SU-DHL-6 (cell line): ENCODE measurements at regions not wholly inside any gene's neighbourhood (a gene's known extent, or its start where the extent isn't known, plus 50 kb on each side); places are given as distances from the start of the nearest gene placed in this dataset.

Experiments
- CTCF ChIP-seq: fragments of 200-600 bp; sonication (generic); IDR thresholded peaks from one replicate; pipeline ENCODE4 v1.5.1; 2017; ENCODE audit warnings: antibody characterized with exemption, mild to moderate bottlenecking, low read length, moderate library complexity; ENCODE audit not compliant: insufficient read depth, poor library complexity, severe bottlenecking
- EZH2phosphoT487 ChIP-seq: fragments of 200-600 bp; sonication (generic), shearing (Covaris generic); conservative IDR thresholded peaks from 2 replicates; pipeline ENCODE4 v1.6.1; 2018; ENCODE audit warnings: mild to moderate bottlenecking, antibody characterized with exemption, low read length, moderate library complexity, mixed read lengths

DNA sequence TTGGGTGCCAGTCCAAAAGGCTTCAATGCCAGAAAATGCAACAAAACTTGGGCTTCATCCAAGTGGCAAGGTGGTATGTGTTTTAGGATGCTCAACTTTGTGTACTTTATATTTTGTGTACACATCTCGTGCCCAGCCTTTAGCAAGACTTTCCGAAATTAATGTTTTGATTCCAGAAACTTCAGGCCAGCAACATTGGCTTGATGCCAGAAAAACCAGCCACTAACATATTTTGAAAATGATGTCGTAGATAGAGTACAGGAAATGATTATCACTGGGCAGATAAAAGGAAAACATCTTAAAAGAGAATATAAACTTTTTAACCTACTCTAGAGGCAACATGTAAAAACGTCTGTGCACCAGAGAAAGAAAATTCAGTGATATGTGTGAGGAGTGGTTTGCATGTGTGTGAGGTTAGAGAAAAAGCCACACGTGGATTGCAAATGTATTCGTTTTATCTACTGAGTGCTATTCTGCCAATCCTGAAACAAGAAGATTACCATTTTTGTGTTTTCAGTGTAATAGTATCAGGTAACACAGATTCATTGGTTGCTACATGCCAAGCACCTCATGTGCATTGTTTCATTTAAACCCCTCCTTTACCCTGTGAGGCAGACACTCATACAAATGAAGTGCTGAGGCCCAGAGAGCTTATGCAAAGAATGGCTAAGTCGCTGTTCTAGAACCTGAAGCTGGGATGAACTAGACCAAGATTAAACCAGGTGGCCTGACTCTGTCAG is 264.8 kb downstream of the C1D start:
- TF ChIP-seq CTCF (no peak), EZH2phosphoT487 (no peak)
